ENCODE measurements at regions not wholly inside any gene's neighbourhood (a gene's known extent, or its start where the extent isn't known, plus 50 kb on each side); places are given as distances from the start of the nearest gene placed in this dataset.
"Not testable (repeated sequence)": the region's sequence is repeated elsewhere in the genome, so short reads cannot be mapped to it uniquely, and the experiment has no call there.

GRCh38 chr6:168938546-168938945 is 315.1 kb downstream of the THBS2 start:
- DNase-seq (ENCODE audit: low read depth), result no peak

- DNase-seq (ENCODE audit: low read depth), result no peak
Measured at GRCh38 chr6:168937054-168937453, 316.6 kb downstream of the THBS2 start.

GRCh38 chr6:168935628-168936010 is 318.0 kb downstream of the THBS2 start:
- no peak for DNase-seq (ENCODE audit: low read depth)

- no peak for DNase-seq (ENCODE audit: low read depth)
Measured at GRCh38 chr6:168934660-168935627, 318.7 kb downstream of the THBS2 start.

GRCh38 chr6:168932171-168932570 is 321.5 kb downstream of the THBS2 start:
- DNase-seq (ENCODE audit: low read depth), result not testable (repeated sequence)

- not testable (repeated sequence) for DNase-seq (ENCODE audit: low read depth)
Measured at GRCh38 chr6:168931072-168931471, 322.6 kb downstream of the THBS2 start.

GRCh38 chr6:168929871-168930450 is 323.7 kb downstream of the THBS2 start:
- DNase-seq (ENCODE audit: low read depth), result no peak

GRCh38 chr6:168928012-168928411 is 325.6 kb downstream of the THBS2 start:
- no peak for DNase-seq (ENCODE audit: low read depth)

GRCh38 chr6:168927026-168927425 is 326.6 kb downstream of the THBS2 start:
- no peak for DNase-seq (ENCODE audit: low read depth)

- DNase-seq (ENCODE audit: low read depth), result no peak
Measured at GRCh38 chr6:168926306-168926705, 327.3 kb downstream of the THBS2 start.

GRCh38 chr6:168925671-168926070 is 328.0 kb downstream of the THBS2 start:
- DNase-seq (ENCODE audit: low read depth), result no peak

GRCh38 chr6:168923171-168923570 is 330.5 kb downstream of the THBS2 start:
- no peak for DNase-seq (ENCODE audit: low read depth)

- DNase-seq (ENCODE audit: low read depth), result no peak
Measured at GRCh38 chr6:168922436-168922835, 331.2 kb downstream of the THBS2 start.

- no peak for DNase-seq (ENCODE audit: low read depth)
Measured at GRCh38 chr6:168920289-168920688, 333.4 kb downstream of the THBS2 start.

- DNase-seq (ENCODE audit: low read depth), result no peak
Measured at GRCh38 chr6:168919470-168920179, 334.0 kb downstream of the THBS2 start.

GRCh38 chr6:168916576-168917211 is 337.0 kb downstream of the THBS2 start:
- DNase-seq (ENCODE audit: low read depth), result no peak

- no peak for DNase-seq (ENCODE audit: low read depth)
Measured at GRCh38 chr6:168915855-168916254, 337.8 kb downstream of the THBS2 start.

- no peak for DNase-seq (ENCODE audit: low read depth)
Measured at GRCh38 chr6:168915242-168915641, 338.4 kb downstream of the THBS2 start.

- DNase-seq (ENCODE audit: low read depth), result no peak
Measured at GRCh38 chr6:168913866-168914469, 339.7 kb downstream of the THBS2 start.

GRCh38 chr6:168913231-168913865 is 340.3 kb downstream of the THBS2 start:
- not testable (repeated sequence) for DNase-seq (ENCODE audit: low read depth)

GRCh38 chr6:168909288-168909687 is 344.4 kb downstream of the THBS2 start:
- DNase-seq (ENCODE audit: low read depth), result no peak

Measured in stimulated activated CD4-positive, alpha-beta T cell treated with anti-CD3 and anti-CD28 coated beads, Interleukin-2, amount 100 ng/mL, for 4 hours (primary cell).